Stimulated activated CD4-positive, alpha-beta T cell treated with anti-CD3 and anti-CD28 coated beads, Interleukin-2, amount 100 ng/mL, for 4 hours (primary cell): ENCODE measurements at regions not wholly inside any gene's neighbourhood (a gene's known extent, or its start where the extent isn't known, plus 50 kb on each side); places are given as distances from the start of the nearest gene placed in this dataset.
"Not testable (repeated sequence)": the region's sequence is repeated elsewhere in the genome, so short reads cannot be mapped to it uniquely, and the experiment has no call there.

Source experiments
- DNase-seq: peaks from one replicate; pipeline ENCODE4 v3.0.0-alpha.2; 2020; ENCODE audit warnings: low read depth

GRCh38 chr2:236348279-236348678, 84.1 kb upstream of the ASB18 start:
- no peak for DNase-seq

GRCh38 chr2:236348976-236349375, 84.8 kb upstream of the ASB18 start:
- DNase-seq = no peak

GRCh38 chr2:236350426-236350825, 86.2 kb upstream of the ASB18 start:
- no peak for DNase-seq

GRCh38 chr2:236351966-236352525, 87.8 kb upstream of the ASB18 start:
- DNase-seq = no peak

- peak; percentile 14 for DNase-seq
Measured at GRCh38 chr2:236352761-236353593, 88.8 kb upstream of the ASB18 start.

GRCh38 chr2:236353594-236353942, 89.4 kb upstream of the ASB18 start:
- DNase-seq = no peak

GRCh38 chr2:236354056-236354940, 90.1 kb upstream of the ASB18 start:
- DNase-seq = no peak

- DNase-seq = no peak
Measured at GRCh38 chr2:236354973-236355595, 90.9 kb upstream of the ASB18 start.

- DNase-seq = no peak
Measured at GRCh38 chr2:236355911-236356310, 91.7 kb upstream of the ASB18 start.

- DNase-seq = not testable (repeated sequence)
Measured at GRCh38 chr2:236356321-236356720, 92.1 kb upstream of the ASB18 start.

- not testable (repeated sequence) for DNase-seq
Measured at GRCh38 chr2:236358482-236358881, 94.3 kb upstream of the ASB18 start.

GRCh38 chr2:236359426-236360045, 95.3 kb upstream of the ASB18 start:
- DNase-seq = no peak

- no peak for DNase-seq
Measured at GRCh38 chr2:236360496-236360895, 96.3 kb upstream of the ASB18 start.

- DNase-seq = no peak
Measured at GRCh38 chr2:236363711-236364277, 99.6 kb upstream of the ASB18 start.

GRCh38 chr2:236365258-236366048, 101.2 kb upstream of the ASB18 start:
- no peak for DNase-seq

GRCh38 chr2:236366049-236366387, 101.8 kb upstream of the ASB18 start:
- no peak for DNase-seq

GRCh38 chr2:236366397-236366796, 102.2 kb upstream of the ASB18 start:
- no peak for DNase-seq

- no peak for DNase-seq
Measured at GRCh38 chr2:236367506-236368289, 103.5 kb upstream of the ASB18 start.

GRCh38 chr2:236369661-236370062, 105.5 kb upstream of the ASB18 start:
- DNase-seq = no peak

- no peak for DNase-seq
Measured at GRCh38 chr2:236370847-236371409, 106.7 kb upstream of the ASB18 start.
